ENCODE measurements at regions not wholly inside any gene's neighbourhood (a gene's known extent, or its start where the extent isn't known, plus 50 kb on each side); places are given as distances from the start of the nearest gene placed in this dataset.

GRCh38 chr3:177764377-177764912 lies 567.2 kb upstream of the TBL1XR1 start:
- DNase-seq (ENCODE audit: low spot score), result no peak
- no TSS peak for BruUV-seq (replicated peaks)
- no peaks in the 10 kb centered on the region for H3K27me3 ChIP-seq (replicated peaks; ENCODE audit: insufficient read depth, low read depth, low read length, poor library complexity)
- intact Hi-C loops (cut with micrococcal nuclease; ENCODE audit: unreplicated experiment), result no loop called here
- no peak overlapping the region for H3K4me3 ChIP-seq (ENCODE audit: low read depth, low read length, poor library complexity, severe bottlenecking)
- H3K4me1 ChIP-seq (ENCODE audit: insufficient read depth, low read length, poor library complexity, severe bottlenecking), result no peaks in the 10 kb centered on the region
- H3K36me3 ChIP-seq (ENCODE audit: insufficient read depth, low read length, poor library complexity, severe bottlenecking), result no peaks in the 10 kb centered on the region
- no peak overlapping the region for H3K27ac ChIP-seq (ENCODE audit: low read depth, low read length, poor library complexity, severe bottlenecking)
- CTCF ChIA-PET, result no interaction called here
- POLR2A ChIA-PET (ENCODE audit: low non-redundant PET), result no interaction called here
- H3K9me3 ChIP-seq (ENCODE audit: low read depth, low read length, poor library complexity, severe bottlenecking), result no peaks in the 10 kb centered on the region
- TF ChIP-seq EZH2 (IDR thresholded peaks at IDR 0.05; ENCODE audit: borderline replicate concordance, low read depth, low read length, poor library complexity, severe bottlenecking), result no peak
- no peak for TF ChIP-seq CTCF (conservative IDR thresholded peaks at IDR 0.05; ENCODE audit: low read depth, low read length)

- H3K36me3 ChIP-seq (ENCODE audit: insufficient read depth, low read length, poor library complexity, severe bottlenecking), result no peaks in the 10 kb centered on the region
- ChIA-PET POLR2A (ENCODE audit: low non-redundant PET) (no interaction called here), CTCF (no interaction called here)
- H3K9me3 ChIP-seq (ENCODE audit: low read depth, low read length, poor library complexity, severe bottlenecking), result no peaks in the 10 kb centered on the region
- DNase-seq (ENCODE audit: low spot score), result no peak
- H3K4me3 ChIP-seq (ENCODE audit: low read depth, low read length, poor library complexity, severe bottlenecking), result no peak overlapping the region
- H3K4me1 ChIP-seq (ENCODE audit: insufficient read depth, low read length, poor library complexity, severe bottlenecking), result no peaks in the 10 kb centered on the region
- TF ChIP-seq EZH2 (IDR thresholded peaks at IDR 0.05; ENCODE audit: borderline replicate concordance, low read depth, low read length, poor library complexity, severe bottlenecking) (no peak), CTCF (conservative IDR thresholded peaks at IDR 0.05; ENCODE audit: low read depth, low read length) (no peak)
- H3K27ac ChIP-seq (ENCODE audit: low read depth, low read length, poor library complexity, severe bottlenecking), result no peak overlapping the region
- no peaks in the 10 kb centered on the region for H3K27me3 ChIP-seq (replicated peaks; ENCODE audit: insufficient read depth, low read depth, low read length, poor library complexity)
- BruUV-seq (replicated peaks), result no TSS peak
- intact Hi-C loops (cut with micrococcal nuclease; ENCODE audit: unreplicated experiment), result no loop called here
Observed at GRCh38 chr3:177764933-177765332, 567.7 kb upstream of the TBL1XR1 start.

GRCh38 chr3:177770383-177771230 lies 573.3 kb upstream of the TBL1XR1 start:
- BruUV-seq (replicated peaks), result no TSS peak
- Histone ChIP-seq H3K9me3 (ENCODE audit: low read depth, low read length, poor library complexity, severe bottlenecking) (no peaks in the 10 kb centered on the region), H3K27ac (ENCODE audit: low read depth, low read length, poor library complexity, severe bottlenecking) (no peak overlapping the region), H3K4me3 (ENCODE audit: low read depth, low read length, poor library complexity, severe bottlenecking) (no peak overlapping the region), H3K36me3 (ENCODE audit: insufficient read depth, low read length, poor library complexity, severe bottlenecking) (no peaks in the 10 kb centered on the region), H3K27me3 (replicated peaks; ENCODE audit: insufficient read depth, low read depth, low read length, poor library complexity) (no peaks in the 10 kb centered on the region), H3K4me1 (ENCODE audit: insufficient read depth, low read length, poor library complexity, severe bottlenecking) (no peaks in the 10 kb centered on the region)
- ChIA-PET POLR2A (ENCODE audit: low non-redundant PET) (no interaction called here), CTCF (no interaction called here)
- intact Hi-C loops (cut with micrococcal nuclease; ENCODE audit: unreplicated experiment), result loop anchor here (10.0 kb wide), 3 partner anchors 326 to 716 kb away; partner anchors contain the start of gene TBL1XR1
- TF ChIP-seq EZH2 (IDR thresholded peaks at IDR 0.05; ENCODE audit: borderline replicate concordance, low read depth, low read length, poor library complexity, severe bottlenecking), result no peak
- TF ChIP-seq CTCF (conservative IDR thresholded peaks at IDR 0.05; ENCODE audit: low read depth, low read length), result no peak
- DNase-seq (ENCODE audit: low spot score), result no peak

Measured in A673 (cell line).